Endodermal cell (in vitro differentiated cells): ENCODE measurements at regions not wholly inside any gene's neighbourhood (a gene's known extent, or its start where the extent isn't known, plus 50 kb on each side); places are given as distances from the start of the nearest gene placed in this dataset.
"Not testable (repeated sequence)": the region's sequence is repeated elsewhere in the genome, so short reads cannot be mapped to it uniquely, and the experiment has no call there.

Experiments
- DNase-seq: peaks from one replicate; pipeline ENCODE4 v3.0.0-alpha.2; 2017
- H3K27ac ChIP-seq: 2 replicates; pipeline ENCODE4 v1.5.1; 2013; ENCODE audit warnings: mild to moderate bottlenecking, low read depth, low read length, moderate library complexity
- H3K27me3 ChIP-seq: 2 replicates; pipeline ENCODE4 v1.6.1; 2013; ENCODE audit warnings: mild to moderate bottlenecking, low read length, moderate library complexity; ENCODE audit not compliant: insufficient read depth, control insufficient read depth, poor library complexity, severe bottlenecking
- H3K36me3 ChIP-seq: 2 replicates; pipeline ENCODE4 v1.7.0; 2013; ENCODE audit warnings: mild to moderate bottlenecking, low read length, moderate library complexity; ENCODE audit not compliant: control insufficient read depth, insufficient read depth
- H3K4me1 ChIP-seq: one replicate; pipeline ENCODE4 v1.7.0; 2013; ENCODE audit warnings: low read length; ENCODE audit not compliant: control insufficient read depth, insufficient read depth
- H3K4me3 ChIP-seq: 2 replicates; pipeline ENCODE4 v1.5.1; 2013; ENCODE audit warnings: mild to moderate bottlenecking, low read length, moderate library complexity
- H3K9ac ChIP-seq: 2 replicates; pipeline ENCODE4 v1.6.1; 2013; ENCODE audit warnings: mild to moderate bottlenecking, low read length, moderate library complexity; ENCODE audit not compliant: poor library complexity, severe bottlenecking; ENCODE audit errors: extremely low read depth
- H3K9me3 ChIP-seq: 2 replicates; pipeline ENCODE4 v1.6.1; 2013; ENCODE audit warnings: mild to moderate bottlenecking, low read length, moderate library complexity; ENCODE audit not compliant: control insufficient read depth
- H3K27ac Mint-ChIP-seq: 2 replicates; pipeline ENCODE4 v1.8.0; 2020; ENCODE audit warnings: mixed read lengths
- H3K27me3 Mint-ChIP-seq: 2 replicates; pipeline ENCODE4 v1.8.0; 2021; ENCODE audit warnings: mild to moderate bottlenecking, mixed read lengths; ENCODE audit not compliant: insufficient read depth
- H3K36me3 Mint-ChIP-seq: 2 replicates; pipeline ENCODE4 v1.8.0; 2020; ENCODE audit warnings: low read depth, mixed read lengths
- H3K4me1 Mint-ChIP-seq: 2 replicates; pipeline ENCODE4 v1.8.0; 2020; ENCODE audit warnings: mixed read lengths
- H3K4me3 Mint-ChIP-seq: 2 replicates; pipeline ENCODE4 v1.8.0; 2020; ENCODE audit warnings: mild to moderate bottlenecking, moderate library complexity, mixed read lengths
- H3K9me3 Mint-ChIP-seq: 2 replicates; pipeline ENCODE4 v1.8.0; 2020; ENCODE audit warnings: mild to moderate bottlenecking, mixed read lengths
- WGBS, 2 experiments: methylation state at CpG; one replicate each; pipeline versions ENCODE4 v1.1.5 to v1.1.7; 2013; ENCODE audit warnings: missing lambda C conversion rate in 2 of 2, mixed read lengths in 1 of 2; ENCODE audit not compliant: insufficient coverage in 1 of 2, insufficient read length in 1 of 2; 5-methylcytosine and 5-hydroxymethylcytosine counted together
- TF ChIP-seq, protein P1 (sequence below): fragments of 200-600 bp; sonication (generic); conservative IDR thresholded peaks from 2 replicates; pipeline ENCODE4 v1.5.0; 2021; ENCODE audit warnings: antibody characterized with exemption, mild to moderate bottlenecking

DNA sequence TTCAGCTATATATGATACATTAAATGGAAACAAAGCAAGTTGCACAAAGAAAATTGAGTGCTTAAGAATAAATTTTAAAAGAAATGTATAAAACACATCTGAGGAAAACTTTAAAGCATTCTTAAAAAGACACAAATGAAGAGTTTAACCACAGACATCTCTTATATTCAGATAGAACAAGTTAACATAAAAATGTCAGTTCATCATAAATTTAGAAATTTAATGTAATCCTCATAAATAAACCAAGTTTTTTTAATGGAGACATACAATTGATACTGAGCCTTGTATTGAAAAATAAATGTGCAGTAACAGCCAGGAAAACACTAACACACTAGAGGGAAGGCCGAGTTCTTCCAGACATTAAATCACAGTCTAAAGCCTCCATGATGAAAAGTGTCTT is 243.9 kb upstream of the MKLN1 start:
- Mint-ChIP-seq H3K27ac (no peak overlapping the region), H3K27me3 (no peaks in the 10 kb centered on the region), H3K9me3 (no peaks in the 10 kb centered on the region), H3K36me3 (no peaks in the 10 kb centered on the region), H3K4me3 (no peak overlapping the region), H3K4me1 (no peaks in the 10 kb centered on the region)
- Histone ChIP-seq H3K27me3 (no peaks in the 10 kb centered on the region), H3K9me3 (no peaks in the 10 kb centered on the region), H3K9ac (no peak overlapping the region), H3K27ac (no peak overlapping the region), H3K36me3 (no peaks in the 10 kb centered on the region), H3K4me1 (no peaks in the 10 kb centered on the region), H3K4me3 (no peak overlapping the region)
- TF ChIP-seq, protein P1, sequence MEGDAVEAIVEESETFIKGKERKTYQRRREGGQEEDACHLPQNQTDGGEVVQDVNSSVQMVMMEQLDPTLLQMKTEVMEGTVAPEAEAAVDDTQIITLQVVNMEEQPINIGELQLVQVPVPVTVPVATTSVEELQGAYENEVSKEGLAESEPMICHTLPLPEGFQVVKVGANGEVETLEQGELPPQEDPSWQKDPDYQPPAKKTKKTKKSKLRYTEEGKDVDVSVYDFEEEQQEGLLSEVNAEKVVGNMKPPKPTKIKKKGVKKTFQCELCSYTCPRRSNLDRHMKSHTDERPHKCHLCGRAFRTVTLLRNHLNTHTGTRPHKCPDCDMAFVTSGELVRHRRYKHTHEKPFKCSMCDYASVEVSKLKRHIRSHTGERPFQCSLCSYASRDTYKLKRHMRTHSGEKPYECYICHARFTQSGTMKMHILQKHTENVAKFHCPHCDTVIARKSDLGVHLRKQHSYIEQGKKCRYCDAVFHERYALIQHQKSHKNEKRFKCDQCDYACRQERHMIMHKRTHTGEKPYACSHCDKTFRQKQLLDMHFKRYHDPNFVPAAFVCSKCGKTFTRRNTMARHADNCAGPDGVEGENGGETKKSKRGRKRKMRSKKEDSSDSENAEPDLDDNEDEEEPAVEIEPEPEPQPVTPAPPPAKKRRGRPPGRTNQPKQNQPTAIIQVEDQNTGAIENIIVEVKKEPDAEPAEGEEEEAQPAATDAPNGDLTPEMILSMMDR, result no peak
- no peak for DNase-seq
- WGBS, 2 experiments, result 78 to 100% methylated on average over 1 of the region's 1 CpG

DNA sequence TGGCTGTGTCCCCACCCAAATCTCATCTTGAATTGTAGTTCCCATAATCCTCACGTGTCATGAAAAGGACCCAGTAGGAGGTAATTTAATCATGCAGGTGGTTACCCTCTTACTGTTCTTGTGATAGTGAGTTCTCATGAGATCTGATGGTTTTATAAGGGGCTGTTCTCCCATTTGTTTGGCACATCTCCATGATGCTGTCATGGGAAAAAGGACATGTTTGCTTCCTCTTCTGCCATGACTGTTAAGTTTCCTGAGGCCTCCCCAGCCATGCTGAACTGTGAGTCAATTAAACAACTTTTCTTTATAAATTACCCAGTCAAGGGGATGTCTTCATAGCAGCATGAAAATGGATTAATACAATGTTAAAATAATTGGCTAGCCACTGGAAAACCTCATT is 243.3 kb upstream of the MKLN1 start:
- not testable (repeated sequence) for H3K27ac ChIP-seq, H3K36me3 ChIP-seq, H3K4me3 ChIP-seq, H3K27me3 ChIP-seq, H3K36me3 Mint-ChIP-seq, H3K9me3 Mint-ChIP-seq, H3K27me3 Mint-ChIP-seq, H3K4me3 Mint-ChIP-seq, H3K27ac Mint-ChIP-seq, H3K9me3 ChIP-seq, H3K4me1 Mint-ChIP-seq, H3K9ac ChIP-seq, H3K4me1 ChIP-seq, DNase-seq
- WGBS, 2 experiments, result 89% methylated on average over 1 of the region's 1 CpG; no CpG with 5 or more reads in 1 of the 2 experiments

DNA sequence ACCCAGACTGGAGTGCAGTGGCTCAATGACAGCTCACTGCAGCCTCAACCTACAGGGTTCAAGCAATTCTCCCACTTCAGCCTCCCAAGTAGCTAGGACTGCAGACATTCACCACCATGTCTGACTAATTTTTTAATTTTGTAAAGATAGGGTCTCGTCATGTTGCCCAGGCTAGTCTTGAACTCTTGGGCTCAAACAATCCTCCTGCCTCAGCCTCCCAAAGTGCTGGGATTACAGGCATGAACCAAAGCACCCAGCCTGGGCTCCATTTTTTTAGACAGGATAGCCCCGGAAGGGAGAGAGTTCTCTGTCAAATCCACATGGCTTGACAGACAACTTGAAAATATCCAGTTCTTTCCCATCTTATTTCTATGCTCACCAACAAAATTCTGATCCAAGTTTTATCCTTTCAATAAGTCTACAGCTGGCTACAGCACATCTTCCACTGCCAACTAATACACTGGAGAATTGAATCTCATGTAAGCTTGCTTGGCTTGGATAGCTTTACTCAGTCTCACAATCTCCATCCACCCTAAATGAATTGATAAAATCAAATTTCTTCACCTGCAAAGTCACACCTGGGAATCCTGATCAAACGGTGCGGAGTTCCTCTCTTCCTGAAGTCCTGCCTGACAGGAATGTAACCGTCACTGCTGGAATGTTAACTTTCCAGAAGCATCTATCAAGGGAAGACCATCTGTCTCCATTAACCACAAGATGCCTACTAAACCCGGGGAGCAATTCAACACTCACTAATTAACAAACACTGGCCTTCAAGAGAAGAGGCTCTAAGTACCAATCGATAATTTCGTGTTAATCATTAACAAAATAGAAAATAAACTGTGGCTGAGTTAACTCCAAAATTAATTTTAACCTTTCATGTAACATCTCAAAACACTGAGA is 239.7 kb upstream of the MKLN1 start:
- H3K9me3 ChIP-seq, result no peaks in the 10 kb centered on the region
- no peaks in the 10 kb centered on the region for H3K36me3 ChIP-seq
- no peaks in the 10 kb centered on the region for H3K9me3 Mint-ChIP-seq
- no peak overlapping the region for H3K27ac Mint-ChIP-seq
- no peak overlapping the region for H3K9ac ChIP-seq
- H3K4me3 ChIP-seq, result no peak overlapping the region
- H3K36me3 Mint-ChIP-seq, result peaks cover 5% of the 10 kb centered on the region
- no peak for DNase-seq
- H3K27me3 Mint-ChIP-seq, result no peaks in the 10 kb centered on the region
- H3K4me1 ChIP-seq, result no peaks in the 10 kb centered on the region
- 90 to 100% methylated on average over 6 to 8 of the region's 8 CpGs for WGBS, 2 experiments
- TF ChIP-seq, protein P1, result no peak
- peaks cover 15% of the 10 kb centered on the region for H3K4me1 Mint-ChIP-seq
- no peak overlapping the region for H3K27ac ChIP-seq
- H3K27me3 ChIP-seq, result no peaks in the 10 kb centered on the region
- no peak overlapping the region for H3K4me3 Mint-ChIP-seq
